ENCODE measurements at regions not wholly inside any gene's neighbourhood (a gene's known extent, or its start where the extent isn't known, plus 50 kb on each side); places are given as distances from the start of the nearest gene placed in this dataset.

- Histone ChIP-seq H2BK5ac (ENCODE audit: insufficient read length, low read length) (no peak overlapping the region), H3K18ac (ENCODE audit: insufficient read length, low read depth, low read length) (no peak overlapping the region), H3K27ac (ENCODE audit: insufficient read length, low read depth, low read length) (no peak overlapping the region), H3K56ac (ENCODE audit: insufficient read length, low read depth, low read length) (no peak overlapping the region), H3K79me2 (ENCODE audit: insufficient read depth, low read length) (no peaks in the 10 kb centered on the region), H3K9ac (ENCODE audit: extremely low read depth, insufficient read length, low read length) (no peak overlapping the region), H2BK12ac (ENCODE audit: insufficient read length, low read depth, low read length) (no peak overlapping the region), H2BK120ac (ENCODE audit: low read depth, low read length, poor library complexity, severe bottlenecking) (no peak overlapping the region), H3T11ph (ENCODE audit: low read length) (no peak overlapping the region), H4K8ac (replicated peaks; ENCODE audit: insufficient read length, low read depth, low read length) (no peak overlapping the region), H3K4me2 (ENCODE audit: insufficient read depth, insufficient read length, low read length) (no peak overlapping the region), H3K23ac (ENCODE audit: insufficient read length, low read depth, low read length) (no peak overlapping the region), H2AK5ac (ENCODE audit: insufficient read length, low read length) (no peak overlapping the region), H4K5ac (ENCODE audit: insufficient read length, low read depth, low read length) (no peak overlapping the region), H3K14ac (ENCODE audit: insufficient read depth, low read length) (no peak overlapping the region), H3K4me1 (ENCODE audit: insufficient read depth, low read length) (no peaks in the 10 kb centered on the region), H2BK15ac (ENCODE audit: low read depth, low read length) (no peak overlapping the region), H3K23me2 (ENCODE audit: insufficient read length, low read depth, low read length, poor library complexity, severe bottlenecking) (no peaks in the 10 kb centered on the region), H3K4ac (ENCODE audit: low read depth, low read length) (no peak overlapping the region), H2BK20ac (ENCODE audit: low read depth, low read length, poor library complexity, severe bottlenecking) (no peak overlapping the region), H2AFZ (ENCODE audit: low read length) (no peak overlapping the region), H3K27me3 (ENCODE audit: insufficient read depth, low read length) (no peaks in the 10 kb centered on the region), H4K20me1 (ENCODE audit: control insufficient read depth, insufficient read depth, insufficient read length) (no peaks in the 10 kb centered on the region), H4K91ac (ENCODE audit: insufficient read length, low read depth, low read length) (no peak overlapping the region), H3K79me1 (ENCODE audit: insufficient read depth, low read depth, low read length, poor library complexity, severe bottlenecking) (no peaks in the 10 kb centered on the region), H3K9me3 (ENCODE audit: control insufficient read depth, low read depth, low read length) (no peaks in the 10 kb centered on the region)
- no peaks in the 10 kb centered on the region; the same call in 1 of the 2 replicates for H3K27me3 Mint-ChIP-seq (ENCODE audit: low read depth)
- H3K9me3 Mint-ChIP-seq, result peaks cover 17 to 19% of the 10 kb centered on the region in 2 experiments
- peaks cover 5 to 20% (median 7%) of the 10 kb centered on the region in 3 experiments for H3K36me3 Mint-ChIP-seq (ENCODE audit: insufficient read depth in 1 of 3, low read depth in 3 of 3)
- TF ChIP-seq CTCF (conservative IDR thresholded peaks at IDR 0.05), result no peak
- H3K4me1 Mint-ChIP-seq, result peaks cover 5 to 11% of the 10 kb centered on the region in 2 experiments; a peak in 1 of 4 replicates
- H3K4me3 Mint-ChIP-seq, result no peak overlapping the region
- H3K27ac Mint-ChIP-seq, result no peak overlapping the region
- no CpG with 5 or more reads among the region's 4 CpGs for WGBS (ENCODE audit: extremely low coverage, insufficient read length, low lambda C conversion rate)
- no peak for DNase-seq
Observed at GRCh38 chr6:22726966-22727365, 157.6 kb downstream of the HDGFL1 start.
